ENCODE measurements at regions not wholly inside any gene's neighbourhood (a gene's known extent, or its start where the extent isn't known, plus 50 kb on each side); places are given as distances from the start of the nearest gene placed in this dataset.

- TF ChIP-seq PAX5 (IDR thresholded peaks at IDR 0.05; ENCODE audit: insufficient read depth, low read length, severe bottlenecking) (no peak), POLR2A (IDR thresholded peaks at IDR 0.05; ENCODE audit: low read depth, low read length) (no peak)
These were observed 275.6 kb downstream of the PIK3C3 start for GRCh38 chr18:42230636-42231035.
